Skeletal muscle tissue (tissue), 3 donors: ENCODE measurements at regions not wholly inside any gene's neighbourhood (a gene's known extent, or its start where the extent isn't known, plus 50 kb on each side); places are given as distances from the start of the nearest gene placed in this dataset.
A peak's percentile ranks its signal among the peaks of the same experiment; 100 is the strongest.

ENCODE experiments used
- H3K27ac ChIP-seq: one replicate; pipeline ENCODE4 v1.7.0; 2013; ENCODE audit warnings: mild to moderate bottlenecking, low read depth, low read length, inconsistent platforms
- H3K27me3 ChIP-seq, 3 donors: one replicate each; pipeline ENCODE4 v1.7.0; 2013; ENCODE audit warnings: low read length in 3 of 3; ENCODE audit not compliant: control insufficient read depth in 3 of 3, insufficient read depth in 3 of 3
- H3K36me3 ChIP-seq, 3 donors: one replicate each; pipeline ENCODE4 v1.7.0; 2013; ENCODE audit warnings: low read length in 3 of 3; ENCODE audit not compliant: control insufficient read depth in 3 of 3, insufficient read depth in 3 of 3
- H3K4me1 ChIP-seq, 3 donors: one replicate each; pipeline ENCODE4 v1.7.0; 2013; ENCODE audit warnings: low read length in 3 of 3, mild to moderate bottlenecking in 3 of 3; ENCODE audit not compliant: control insufficient read depth in 3 of 3, insufficient read depth in 3 of 3
- H3K4me3 ChIP-seq, 3 donors: one replicate each; pipeline ENCODE4 v1.7.0; 2013; ENCODE audit warnings: low read length in 3 of 3
- H3K9ac ChIP-seq, 3 donors: one replicate each; pipeline ENCODE4 v1.7.0; 2013; ENCODE audit warnings: low read length in 3 of 3, mild to moderate bottlenecking in 3 of 3, moderate library complexity in 2 of 3, low read depth in 1 of 3
- H3K9me3 ChIP-seq, 3 donors: one replicate each; pipeline ENCODE4 v1.7.0; 2013; ENCODE audit warnings: low read length in 3 of 3; ENCODE audit not compliant: control insufficient read depth in 3 of 3
- donor health status: Osteomylitis.

DNA sequence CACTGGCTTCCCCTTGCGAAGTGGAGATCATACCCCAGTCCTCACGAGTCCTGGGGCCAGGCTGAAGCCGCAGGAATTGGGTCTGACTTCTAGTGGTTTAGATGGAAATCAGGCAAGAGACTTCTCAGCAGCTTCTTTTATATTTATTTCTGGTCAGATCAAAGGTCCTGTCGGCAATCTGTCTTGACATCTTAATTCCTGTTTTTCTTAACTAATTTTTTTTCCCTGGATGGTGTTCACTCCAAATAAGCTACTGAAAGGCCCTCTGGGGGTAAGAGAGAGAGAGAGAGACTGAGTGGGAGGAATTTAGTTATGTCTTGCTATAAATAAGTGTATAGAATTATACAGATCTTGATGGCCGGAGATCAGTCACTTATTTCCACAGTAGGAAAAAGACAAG is 698.7 kb upstream of the TBX3 start:
- H3K9me3 ChIP-seq, result no peaks in the 10 kb centered on the region
- H3K27me3 ChIP-seq, result peaks cover 3 to 5% (median 3%) of the 10 kb centered on the region in 3 donors
- no peak overlapping the region for H3K27ac ChIP-seq
- H3K4me1 ChIP-seq, result no peaks in the 10 kb centered on the region
- H3K4me3 ChIP-seq, result no peak overlapping the region
- H3K9ac ChIP-seq, result no peak overlapping the region
- H3K36me3 ChIP-seq, result no peaks in the 10 kb centered on the region

DNA sequence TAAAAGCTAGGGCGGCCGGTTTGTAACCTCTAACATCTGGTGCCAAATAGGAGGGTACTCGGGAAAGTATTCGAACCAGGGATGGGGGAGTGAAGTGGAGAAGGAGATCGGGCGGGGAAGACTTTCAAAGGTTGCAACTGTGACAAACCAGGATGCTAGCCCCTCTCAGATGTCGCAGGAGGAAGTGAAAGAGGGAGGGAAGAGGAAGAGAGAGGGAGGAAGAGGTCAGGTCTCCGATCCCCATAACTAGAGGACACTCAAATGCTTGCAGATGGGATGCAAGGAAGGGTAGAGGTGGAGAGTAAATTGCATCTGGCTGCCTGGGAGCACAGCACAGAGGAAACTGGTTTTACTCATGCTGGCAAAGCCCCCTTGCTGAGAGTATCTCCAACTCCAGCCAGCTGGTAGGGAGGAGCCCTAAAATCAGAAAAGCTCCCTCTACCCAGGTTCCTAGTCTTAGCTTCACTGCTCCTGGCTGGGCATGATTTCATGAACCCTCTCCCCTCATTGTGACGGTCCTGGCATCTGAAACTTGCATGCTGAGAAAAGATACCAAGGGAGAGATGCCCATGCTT is 696.7 kb upstream of the TBX3 start:
- no peak overlapping the region for H3K27ac ChIP-seq
- no peaks in the 10 kb centered on the region for H3K9me3 ChIP-seq
- H3K4me1 ChIP-seq, result no peaks in the 10 kb centered on the region
- H3K4me3 ChIP-seq, result no peak overlapping the region
- H3K36me3 ChIP-seq, result no peaks in the 10 kb centered on the region
- peaks cover 3 to 5% (median 3%) of the 10 kb centered on the region in 3 donors for H3K27me3 ChIP-seq
- no peak overlapping the region for H3K9ac ChIP-seq

DNA sequence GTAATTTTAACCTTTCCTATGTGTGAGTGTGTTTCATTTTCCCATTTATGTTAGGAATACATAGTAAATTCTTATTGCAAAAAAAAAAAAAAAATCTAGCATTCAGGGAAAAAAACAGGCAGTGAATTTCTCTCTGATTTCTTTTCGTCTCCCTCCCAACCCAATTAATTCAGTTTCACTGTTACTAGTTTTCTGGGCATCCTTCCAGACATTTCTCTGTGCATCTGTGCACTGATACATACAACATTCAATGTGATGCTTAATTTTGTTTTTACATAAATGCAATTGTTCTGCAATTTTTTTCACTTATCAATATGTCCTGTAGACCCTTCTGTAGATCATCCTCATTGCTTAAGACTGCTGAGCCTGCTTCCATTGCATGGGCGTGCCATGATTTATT is 694.3 kb upstream of the TBX3 start:
- Histone ChIP-seq H3K4me3 (no peak overlapping the region), H3K9ac (no peak overlapping the region), H3K9me3 (no peaks in the 10 kb centered on the region), H3K36me3 (no peaks in the 10 kb centered on the region), H3K27ac (no peak overlapping the region), H3K27me3 (peaks cover 3 to 5% (median 3%) of the 10 kb centered on the region in 3 donors), H3K4me1 (peaks cover 0 to 3% (median 2%) of the 10 kb centered on the region in 3 donors)

DNA sequence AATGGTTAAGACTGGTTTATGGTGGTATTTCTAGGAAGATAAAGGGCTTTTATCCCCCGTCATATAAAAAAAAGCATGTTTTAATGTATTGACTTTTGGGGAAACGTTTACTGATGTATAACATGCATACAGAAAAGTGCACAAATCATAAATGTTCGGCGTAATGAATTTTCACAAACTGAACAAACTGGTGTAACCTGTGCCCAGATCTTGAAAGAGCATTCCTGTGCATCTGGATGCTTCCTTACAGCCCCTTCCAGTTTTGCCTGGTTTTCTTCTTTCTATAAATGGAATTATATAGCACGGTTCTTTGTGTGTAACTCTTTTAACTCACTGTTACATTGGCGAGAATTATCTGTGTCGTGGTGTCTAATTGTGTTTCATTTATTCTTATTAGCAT is 693.8 kb upstream of the TBX3 start:
- no peaks in the 10 kb centered on the region for H3K36me3 ChIP-seq
- H3K4me3 ChIP-seq, result no peak overlapping the region
- H3K27me3 ChIP-seq, result peaks cover 3 to 5% (median 3%) of the 10 kb centered on the region in 3 donors
- peaks cover 0 to 3% (median 2%) of the 10 kb centered on the region in 3 donors for H3K4me1 ChIP-seq
- H3K9ac ChIP-seq, result no peak overlapping the region
- no peak overlapping the region for H3K27ac ChIP-seq
- no peaks in the 10 kb centered on the region for H3K9me3 ChIP-seq

DNA sequence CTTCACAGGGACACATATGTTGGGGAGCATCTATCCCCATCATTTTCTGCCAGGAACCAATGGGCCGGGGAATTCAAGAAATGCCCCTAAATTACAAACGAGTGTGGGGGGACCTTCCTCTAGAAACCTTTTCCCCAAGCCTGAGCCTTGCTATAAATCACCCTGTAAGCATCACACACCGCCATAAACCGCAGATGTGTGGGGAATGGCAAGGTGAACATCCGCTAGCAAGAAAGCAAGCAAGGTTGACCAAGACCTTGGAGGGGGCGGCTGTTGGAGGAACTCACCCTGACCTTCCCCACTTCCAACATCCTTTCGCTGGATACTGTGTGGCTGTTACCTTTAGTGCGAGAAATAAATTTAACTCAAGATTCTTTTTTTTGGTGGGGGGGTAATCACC is 693.3 kb upstream of the TBX3 start:
- Histone ChIP-seq H3K4me1 (peaks cover 0 to 3% (median 2%) of the 10 kb centered on the region in 3 donors), H3K4me3 (no peak overlapping the region), H3K27me3 (peaks cover 3 to 5% (median 3%) of the 10 kb centered on the region in 3 donors), H3K9ac (no peak overlapping the region), H3K36me3 (no peaks in the 10 kb centered on the region), H3K27ac (no peak overlapping the region), H3K9me3 (no peaks in the 10 kb centered on the region)

DNA sequence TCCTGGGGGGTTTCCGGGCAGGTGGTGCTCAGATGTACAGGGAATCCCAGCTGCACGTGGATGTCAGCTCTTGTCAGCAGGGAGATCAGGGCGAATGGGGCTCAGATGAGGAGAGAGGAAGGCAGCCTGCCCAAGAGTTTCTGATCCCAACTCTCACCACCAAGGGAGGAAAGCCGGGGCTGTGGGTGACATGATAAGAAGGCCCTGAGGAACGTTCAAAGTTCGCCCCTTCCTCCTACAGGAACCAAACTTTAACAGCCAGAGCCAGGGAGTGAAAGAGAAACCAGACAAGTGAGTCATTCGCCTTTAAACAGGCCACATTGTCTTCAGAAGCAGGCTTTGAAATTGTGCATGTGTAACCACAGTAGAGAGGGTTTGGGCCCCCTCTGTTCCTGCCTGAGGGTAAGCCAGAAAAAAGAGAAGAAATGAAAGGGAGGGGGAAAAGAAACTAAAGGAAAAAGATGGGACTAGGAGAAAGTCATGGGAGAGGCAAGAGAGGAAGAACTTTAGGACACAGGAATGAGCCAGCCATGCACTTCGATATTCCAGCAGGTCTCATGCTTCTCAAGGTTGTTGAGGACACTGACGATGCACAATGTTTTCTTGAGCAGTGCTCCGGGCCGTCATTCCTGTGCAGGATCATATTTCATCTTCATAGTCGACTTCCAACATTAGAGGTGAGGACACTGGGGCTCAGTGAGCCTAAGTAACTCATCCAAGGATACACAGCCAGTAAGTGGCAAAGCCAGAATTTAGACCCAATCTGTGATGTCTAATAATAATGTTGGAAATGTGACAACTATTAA is 691.4 kb upstream of the TBX3 start:
- H3K4me3 ChIP-seq, result no peak overlapping the region
- H3K4me1 ChIP-seq, result peaks cover 0 to 3% (median 2%) of the 10 kb centered on the region in 3 donors
- H3K9ac ChIP-seq, result no peak overlapping the region
- no peaks in the 10 kb centered on the region for H3K9me3 ChIP-seq
- peaks cover 0 to 5% (median 3%) of the 10 kb centered on the region in 3 donors for H3K27me3 ChIP-seq
- peak overlapping the region; percentile 13 for H3K27ac ChIP-seq
- no peaks in the 10 kb centered on the region for H3K36me3 ChIP-seq

DNA sequence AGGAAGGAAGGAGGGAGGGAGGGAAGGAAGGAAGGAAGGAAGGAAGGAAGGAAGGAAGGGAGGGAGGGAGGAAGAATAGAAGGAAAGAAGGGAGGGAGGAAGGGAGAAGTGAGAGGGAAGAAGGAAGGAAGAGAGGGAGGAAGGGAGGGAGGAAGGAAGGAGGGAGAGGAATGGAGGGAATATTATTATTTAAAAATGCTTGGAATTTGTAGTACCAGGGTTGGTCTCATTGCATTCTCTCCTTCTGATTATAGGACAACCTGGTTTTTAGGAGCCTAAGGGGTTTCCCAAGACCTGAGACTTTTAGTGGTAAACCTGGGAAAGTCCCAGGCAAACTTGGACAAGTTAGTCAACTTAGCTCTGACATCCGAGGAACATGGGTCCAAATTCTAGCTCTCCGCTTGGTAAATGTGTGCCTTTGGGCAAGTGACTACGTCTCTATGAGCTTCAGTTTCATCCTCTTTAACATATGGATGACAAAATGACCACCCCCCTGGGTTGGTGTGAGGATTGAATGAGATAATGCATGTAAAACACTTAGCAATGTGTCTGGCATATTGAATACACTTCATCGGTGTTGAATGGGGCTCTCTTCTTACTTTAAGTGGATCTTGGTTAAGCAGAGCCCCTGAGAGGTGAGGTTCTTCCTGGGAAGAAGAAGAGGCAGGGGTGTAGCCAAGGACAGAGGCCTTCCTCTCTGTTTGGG is 690.7 kb upstream of the TBX3 start:
- no peak overlapping the region for H3K9ac ChIP-seq
- peaks cover 0 to 3% (median 2%) of the 10 kb centered on the region in 3 donors for H3K4me1 ChIP-seq
- H3K4me3 ChIP-seq, result no peak overlapping the region
- peaks cover 0 to 5% (median 3%) of the 10 kb centered on the region in 3 donors for H3K27me3 ChIP-seq
- H3K36me3 ChIP-seq, result no peaks in the 10 kb centered on the region
- H3K27ac ChIP-seq, result peak overlapping the region; percentile 13
- H3K9me3 ChIP-seq, result no peaks in the 10 kb centered on the region

DNA sequence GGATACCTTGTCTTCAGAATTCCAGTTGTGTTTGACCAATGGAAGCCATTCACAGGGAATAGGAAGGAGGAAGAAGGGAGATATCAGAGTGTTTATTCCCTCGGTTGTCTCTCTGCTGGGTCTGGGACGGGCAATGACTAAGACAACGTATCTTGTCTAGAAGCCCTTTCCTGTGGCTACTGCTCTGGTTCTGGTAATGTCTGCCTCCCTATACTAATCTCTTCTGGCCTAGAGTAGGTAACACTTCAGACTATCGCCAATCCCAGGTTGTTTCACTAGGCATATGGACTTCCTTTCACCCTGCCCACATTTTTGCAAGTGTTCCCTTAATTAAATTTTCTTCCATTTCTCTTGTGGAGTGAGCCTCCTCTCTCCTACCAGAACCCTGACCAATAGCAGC is 687.7 kb upstream of the TBX3 start:
- no peak overlapping the region for H3K9ac ChIP-seq
- H3K27me3 ChIP-seq, result no peaks in the 10 kb centered on the region
- H3K4me3 ChIP-seq, result no peak overlapping the region
- H3K4me1 ChIP-seq, result peaks cover 0 to 3% (median 2%) of the 10 kb centered on the region in 3 donors
- no peaks in the 10 kb centered on the region for H3K9me3 ChIP-seq
- H3K27ac ChIP-seq, result no peak overlapping the region
- no peaks in the 10 kb centered on the region for H3K36me3 ChIP-seq

DNA sequence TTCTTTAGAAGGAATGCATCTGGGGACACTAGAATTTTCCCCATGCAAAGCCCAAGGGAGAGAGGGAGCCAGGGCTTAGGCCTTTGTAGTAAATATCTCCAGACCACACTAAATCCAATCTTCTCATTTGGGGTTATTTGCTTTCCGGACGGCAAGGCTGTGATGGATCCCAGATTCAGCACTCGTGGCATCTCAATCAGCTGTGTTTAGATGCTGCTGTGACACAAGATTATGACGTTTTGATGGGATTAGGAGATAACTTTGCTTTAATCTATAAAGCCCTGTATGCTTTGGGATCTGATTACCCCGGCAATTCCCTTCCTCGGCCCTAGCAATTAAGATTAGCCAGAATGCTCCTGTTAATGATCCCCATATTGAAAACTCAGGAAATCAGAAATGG is 686.7 kb upstream of the TBX3 start:
- H3K9ac ChIP-seq, result no peak overlapping the region
- H3K9me3 ChIP-seq, result no peaks in the 10 kb centered on the region
- no peaks in the 10 kb centered on the region for H3K27me3 ChIP-seq
- H3K36me3 ChIP-seq, result no peaks in the 10 kb centered on the region
- H3K27ac ChIP-seq, result no peak overlapping the region
- no peak overlapping the region for H3K4me3 ChIP-seq
- peaks cover 0 to 3% (median 2%) of the 10 kb centered on the region in 3 donors for H3K4me1 ChIP-seq

DNA sequence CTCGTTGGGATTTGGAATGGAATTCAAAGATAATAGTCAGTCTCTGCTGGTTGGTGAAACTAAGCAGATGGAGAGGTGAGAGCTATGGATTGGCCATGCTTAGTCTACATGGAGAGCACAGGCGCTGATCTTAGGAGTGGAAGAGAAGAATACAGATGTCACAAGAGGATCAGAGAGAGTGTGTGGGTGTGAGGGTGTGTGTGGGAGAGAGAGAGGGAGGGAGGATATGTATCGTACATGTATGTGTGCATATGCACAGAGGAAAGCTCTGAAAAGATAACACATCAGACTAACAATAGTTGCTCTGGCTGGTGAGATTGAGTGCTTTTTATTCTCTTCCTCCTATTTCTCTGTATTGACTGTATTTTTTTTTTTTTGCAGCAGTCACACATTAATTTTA is 686.2 kb upstream of the TBX3 start:
- Histone ChIP-seq H3K4me3 (no peak overlapping the region), H3K4me1 (peaks cover 0 to 3% (median 2%) of the 10 kb centered on the region in 3 donors), H3K27ac (no peak overlapping the region), H3K36me3 (no peaks in the 10 kb centered on the region), H3K27me3 (no peaks in the 10 kb centered on the region), H3K9ac (no peak overlapping the region), H3K9me3 (no peaks in the 10 kb centered on the region)
